ENCODE measurements at regions not wholly inside any gene's neighbourhood (a gene's known extent, or its start where the extent isn't known, plus 50 kb on each side); places are given as distances from the start of the nearest gene placed in this dataset.

DNA sequence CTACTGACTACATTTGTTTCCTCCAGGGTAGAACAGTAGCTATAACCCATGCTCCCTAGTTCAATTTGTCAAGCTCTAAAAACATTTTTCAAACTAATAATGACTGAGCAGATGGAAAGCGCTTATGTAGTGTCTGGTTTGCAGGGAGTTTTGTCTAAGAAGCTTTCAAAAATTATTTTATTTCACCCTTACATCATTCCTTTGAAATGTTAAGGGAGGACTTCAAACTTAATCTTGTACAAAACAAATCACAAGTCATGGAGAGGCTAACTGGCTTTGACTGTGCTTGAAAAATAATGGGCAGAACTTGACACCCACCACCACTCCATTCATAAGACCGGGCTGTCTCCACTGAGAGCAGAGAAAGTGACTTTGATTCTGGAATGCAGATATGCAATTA, 153.4 kb upstream of the QRFPR start:
- Mint-ChIP-seq H3K9me3 (ENCODE audit: unreplicated experiment) (no peaks in the 10 kb centered on the region), H3K36me3 (ENCODE audit: unreplicated experiment) (no peaks in the 10 kb centered on the region), H3K27ac (ENCODE audit: unreplicated experiment) (no peak overlapping the region), H3K27me3 (ENCODE audit: unreplicated experiment) (no peaks in the 10 kb centered on the region), H3K4me3 (ENCODE audit: unreplicated experiment) (no peak overlapping the region), H3K4me1 (ENCODE audit: low read depth, unreplicated experiment) (no peaks in the 10 kb centered on the region)
- TF ChIP-seq, protein P1, sequence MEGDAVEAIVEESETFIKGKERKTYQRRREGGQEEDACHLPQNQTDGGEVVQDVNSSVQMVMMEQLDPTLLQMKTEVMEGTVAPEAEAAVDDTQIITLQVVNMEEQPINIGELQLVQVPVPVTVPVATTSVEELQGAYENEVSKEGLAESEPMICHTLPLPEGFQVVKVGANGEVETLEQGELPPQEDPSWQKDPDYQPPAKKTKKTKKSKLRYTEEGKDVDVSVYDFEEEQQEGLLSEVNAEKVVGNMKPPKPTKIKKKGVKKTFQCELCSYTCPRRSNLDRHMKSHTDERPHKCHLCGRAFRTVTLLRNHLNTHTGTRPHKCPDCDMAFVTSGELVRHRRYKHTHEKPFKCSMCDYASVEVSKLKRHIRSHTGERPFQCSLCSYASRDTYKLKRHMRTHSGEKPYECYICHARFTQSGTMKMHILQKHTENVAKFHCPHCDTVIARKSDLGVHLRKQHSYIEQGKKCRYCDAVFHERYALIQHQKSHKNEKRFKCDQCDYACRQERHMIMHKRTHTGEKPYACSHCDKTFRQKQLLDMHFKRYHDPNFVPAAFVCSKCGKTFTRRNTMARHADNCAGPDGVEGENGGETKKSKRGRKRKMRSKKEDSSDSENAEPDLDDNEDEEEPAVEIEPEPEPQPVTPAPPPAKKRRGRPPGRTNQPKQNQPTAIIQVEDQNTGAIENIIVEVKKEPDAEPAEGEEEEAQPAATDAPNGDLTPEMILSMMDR (IDR thresholded peaks at IDR 0.05; ENCODE audit: partially characterized antibody, unreplicated experiment): no peak
- DNase-seq: no peak

DNA sequence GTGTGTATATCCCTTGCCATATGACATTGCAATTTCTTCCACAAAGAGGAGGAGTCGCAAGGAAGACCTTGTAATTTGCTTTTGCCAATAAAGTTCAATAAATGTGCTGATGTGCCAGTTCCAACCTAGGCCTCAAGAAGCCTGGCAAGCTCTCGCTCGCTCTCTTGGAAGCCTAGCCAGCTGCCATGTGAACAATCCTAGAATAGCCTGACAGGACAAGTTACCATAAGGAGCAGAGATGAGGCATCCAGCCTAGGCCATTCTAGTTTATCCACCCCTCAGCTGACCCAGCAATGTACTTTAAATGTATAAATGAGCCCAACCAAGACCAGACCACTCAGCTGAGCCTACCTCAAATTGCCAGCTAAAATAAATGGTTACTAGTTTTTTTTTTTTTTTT, 145.7 kb upstream of the QRFPR start:
- Mint-ChIP-seq H3K36me3 (ENCODE audit: unreplicated experiment) (no peaks in the 10 kb centered on the region), H3K27me3 (ENCODE audit: unreplicated experiment) (no peaks in the 10 kb centered on the region), H3K4me1 (ENCODE audit: low read depth, unreplicated experiment) (no peaks in the 10 kb centered on the region), H3K27ac (ENCODE audit: unreplicated experiment) (no peak overlapping the region), H3K9me3 (ENCODE audit: unreplicated experiment) (no peaks in the 10 kb centered on the region), H3K4me3 (ENCODE audit: unreplicated experiment) (no peak overlapping the region)
- TF ChIP-seq, protein P1 (IDR thresholded peaks at IDR 0.05; ENCODE audit: partially characterized antibody, unreplicated experiment): no peak
- no peak for DNase-seq

DNA sequence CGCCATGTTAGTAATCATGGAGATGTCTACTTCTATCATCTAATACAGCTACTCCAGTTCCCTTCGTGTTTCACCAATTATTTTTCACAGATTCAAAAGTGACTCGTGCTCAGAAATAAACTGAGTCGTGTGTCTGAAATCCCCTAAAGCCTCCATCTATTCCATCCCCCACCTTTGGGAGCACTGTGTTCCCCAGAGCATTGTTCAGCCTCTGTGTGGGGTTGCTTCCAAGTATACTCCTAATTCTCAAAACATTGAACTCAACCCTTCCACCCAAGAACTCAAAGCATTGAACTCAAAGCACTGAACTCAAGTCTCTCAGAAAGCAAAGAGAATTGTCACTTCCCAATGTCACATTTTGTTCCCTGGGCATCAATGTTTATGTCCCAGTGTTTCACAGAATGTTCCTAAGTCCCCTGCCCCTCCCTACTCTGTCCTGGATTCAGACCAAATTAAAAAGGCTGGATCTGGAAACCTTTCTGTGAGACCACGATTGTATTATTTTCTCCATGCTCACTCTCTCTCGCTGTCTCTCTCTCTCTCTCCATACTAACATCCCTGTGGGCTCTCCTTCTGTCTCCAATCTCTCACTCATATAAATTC, 138.5 kb upstream of the QRFPR start:
- no peak for DNase-seq
- Mint-ChIP-seq H3K9me3 (ENCODE audit: unreplicated experiment) (no peaks in the 10 kb centered on the region), H3K27ac (ENCODE audit: unreplicated experiment) (no peak overlapping the region), H3K36me3 (ENCODE audit: unreplicated experiment) (no peaks in the 10 kb centered on the region), H3K4me3 (ENCODE audit: unreplicated experiment) (no peak overlapping the region), H3K27me3 (ENCODE audit: unreplicated experiment) (no peaks in the 10 kb centered on the region), H3K4me1 (ENCODE audit: low read depth, unreplicated experiment) (no peaks in the 10 kb centered on the region)
- TF ChIP-seq, protein P1 (IDR thresholded peaks at IDR 0.05; ENCODE audit: partially characterized antibody, unreplicated experiment): no peak

- TF ChIP-seq, protein P1 (IDR thresholded peaks at IDR 0.05; ENCODE audit: partially characterized antibody, unreplicated experiment): no peak
- H3K9me3 Mint-ChIP-seq (ENCODE audit: unreplicated experiment): no peaks in the 10 kb centered on the region
- no peaks in the 10 kb centered on the region for H3K36me3 Mint-ChIP-seq (ENCODE audit: unreplicated experiment)
- no peaks in the 10 kb centered on the region for H3K27me3 Mint-ChIP-seq (ENCODE audit: unreplicated experiment)
- H3K4me1 Mint-ChIP-seq (ENCODE audit: low read depth, unreplicated experiment): no peaks in the 10 kb centered on the region
- DNase-seq: no peak
- H3K27ac Mint-ChIP-seq (ENCODE audit: unreplicated experiment): no peak overlapping the region
- H3K4me3 Mint-ChIP-seq (ENCODE audit: unreplicated experiment): no peak overlapping the region
Observed at GRCh38 chr4:121517241-121517640, 136.4 kb upstream of the QRFPR start.

DNA sequence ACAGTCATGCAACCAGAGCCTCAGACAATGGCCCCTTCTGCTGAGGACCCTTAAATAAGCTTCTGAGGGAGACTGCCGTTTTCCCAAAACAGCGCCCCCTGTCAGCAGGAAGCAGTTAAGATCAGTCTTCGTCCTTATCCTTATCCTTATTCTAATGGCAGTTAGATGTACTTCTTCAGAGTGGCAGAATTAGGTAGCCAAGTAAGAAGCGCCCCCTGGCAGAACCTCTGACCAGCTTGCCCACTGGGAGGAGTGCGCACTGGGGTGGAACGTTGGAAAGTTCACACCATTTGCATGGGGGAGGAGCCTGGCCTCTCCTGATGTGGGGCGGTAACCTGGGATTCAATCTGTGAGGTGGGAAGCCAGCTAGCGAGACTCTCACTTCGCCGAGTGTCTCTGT, 133.6 kb upstream of the QRFPR start:
- no peak overlapping the region for H3K27ac Mint-ChIP-seq (ENCODE audit: unreplicated experiment)
- TF ChIP-seq, protein P1 (IDR thresholded peaks at IDR 0.05; ENCODE audit: partially characterized antibody, unreplicated experiment): no peak
- DNase-seq: no peak
- H3K4me1 Mint-ChIP-seq (ENCODE audit: low read depth, unreplicated experiment): no peaks in the 10 kb centered on the region
- no peaks in the 10 kb centered on the region for H3K9me3 Mint-ChIP-seq (ENCODE audit: unreplicated experiment)
- H3K36me3 Mint-ChIP-seq (ENCODE audit: unreplicated experiment): no peaks in the 10 kb centered on the region
- H3K4me3 Mint-ChIP-seq (ENCODE audit: unreplicated experiment): no peak overlapping the region
- H3K27me3 Mint-ChIP-seq (ENCODE audit: unreplicated experiment): no peaks in the 10 kb centered on the region

Measured in glutamatergic neuron (in vitro differentiated cells).